Hepatocyte (in vitro differentiated cells): ENCODE measurements at regions not wholly inside any gene's neighbourhood (a gene's known extent, or its start where the extent isn't known, plus 50 kb on each side); places are given as distances from the start of the nearest gene placed in this dataset.

ENCODE experiments used
- EZH2 ChIP-seq: fragments of 200-600 bp; sonication (generic); IDR thresholded peaks from 2 replicates; pipeline ENCODE4 v1.6.1; 2016; ENCODE audit warnings: antibody characterized with exemption, mild to moderate bottlenecking, borderline replicate concordance
- TF ChIP-seq, protein P1 (sequence below): fragments of 200-600 bp; sonication (generic); IDR thresholded peaks from 2 replicates; pipeline ENCODE4 v1.5.1; 2016; ENCODE audit warnings: antibody characterized with exemption, mild to moderate bottlenecking; ENCODE audit not compliant: poor library complexity

DNA sequence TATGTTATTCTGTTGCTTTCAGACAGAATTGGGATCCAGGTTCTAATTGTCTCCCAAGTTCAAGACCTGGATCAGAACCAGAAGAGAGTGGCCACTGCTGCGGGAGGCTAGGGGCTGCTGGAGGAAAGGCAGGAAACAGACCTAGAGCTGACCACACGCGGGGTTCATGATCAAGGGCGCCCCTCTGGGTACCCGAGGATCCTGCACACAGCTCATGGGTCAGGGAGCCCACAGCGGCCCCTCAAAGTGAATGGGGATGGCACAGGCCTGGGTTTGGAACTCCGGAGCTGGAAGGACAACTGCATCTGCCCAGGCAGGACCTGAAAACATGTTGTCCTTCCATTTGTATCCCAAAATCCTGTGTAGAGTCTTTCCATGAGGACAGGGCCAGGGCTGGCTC lies 107.0 kb downstream of the RMI2 start:
- TF ChIP-seq, protein P1, sequence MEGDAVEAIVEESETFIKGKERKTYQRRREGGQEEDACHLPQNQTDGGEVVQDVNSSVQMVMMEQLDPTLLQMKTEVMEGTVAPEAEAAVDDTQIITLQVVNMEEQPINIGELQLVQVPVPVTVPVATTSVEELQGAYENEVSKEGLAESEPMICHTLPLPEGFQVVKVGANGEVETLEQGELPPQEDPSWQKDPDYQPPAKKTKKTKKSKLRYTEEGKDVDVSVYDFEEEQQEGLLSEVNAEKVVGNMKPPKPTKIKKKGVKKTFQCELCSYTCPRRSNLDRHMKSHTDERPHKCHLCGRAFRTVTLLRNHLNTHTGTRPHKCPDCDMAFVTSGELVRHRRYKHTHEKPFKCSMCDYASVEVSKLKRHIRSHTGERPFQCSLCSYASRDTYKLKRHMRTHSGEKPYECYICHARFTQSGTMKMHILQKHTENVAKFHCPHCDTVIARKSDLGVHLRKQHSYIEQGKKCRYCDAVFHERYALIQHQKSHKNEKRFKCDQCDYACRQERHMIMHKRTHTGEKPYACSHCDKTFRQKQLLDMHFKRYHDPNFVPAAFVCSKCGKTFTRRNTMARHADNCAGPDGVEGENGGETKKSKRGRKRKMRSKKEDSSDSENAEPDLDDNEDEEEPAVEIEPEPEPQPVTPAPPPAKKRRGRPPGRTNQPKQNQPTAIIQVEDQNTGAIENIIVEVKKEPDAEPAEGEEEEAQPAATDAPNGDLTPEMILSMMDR, result no peak
- TF ChIP-seq EZH2, result no peak
